Uterus (tissue), 3 donors: ENCODE measurements at regions not wholly inside any gene's neighbourhood (a gene's known extent, or its start where the extent isn't known, plus 50 kb on each side); places are given as distances from the start of the nearest gene placed in this dataset.
"Not testable (repeated sequence)": the region's sequence is repeated elsewhere in the genome, so short reads cannot be mapped to it uniquely, and the experiment has no call there.

Source experiments
- DNase-seq, 2 donors: peaks; one replicate each; pipeline ENCODE4 v3.0.0-alpha.2; 2019 to 2020
- H3K27ac ChIP-seq, 2 donors: fragments of 200-600 bp; sonication (generic); 1 replicate in 1 of 2; 2 replicates in 1 of 2; pipeline ENCODE4 v1.5.1; 2016 to 2018
- H3K27me3 ChIP-seq, 2 donors: fragments of 200-600 bp; sonication (generic); one replicate each; pipeline ENCODE4 v1.5.1; 2018 to 2019; ENCODE audit warnings: control low read depth in 1 of 2
- H3K36me3 ChIP-seq, 2 donors: fragments of 200-600 bp; sonication (generic); one replicate each; pipeline ENCODE4 v1.5.1; 2019; ENCODE audit warnings: control low read depth in 1 of 2
- H3K4me1 ChIP-seq, 2 donors: fragments of 200-600 bp; sonication (generic); one replicate each; pipeline ENCODE4 v1.5.1; 2018 to 2019; ENCODE audit warnings: control low read depth in 1 of 2
- H3K4me3 ChIP-seq, 2 donors: fragments of 200-600 bp; sonication (generic); 1 replicate in 1 of 2; 2 replicates in 1 of 2; pipeline ENCODE4 v1.5.1; 2018 to 2019; ENCODE audit warnings: mild to moderate bottlenecking in 1 of 2
- H3K9me3 ChIP-seq, 2 donors: fragments of 200-600 bp; sonication (generic); one replicate each; pipeline ENCODE4 v1.5.1; 2019; ENCODE audit warnings: control low read depth in 1 of 2
- CTCF ChIP-seq, 4 experiments: fragments of 200-600 bp in 2 of 4; fragments of 450-650 bp in 2 of 4; sonication (generic) in 2 of 4; IDR thresholded peaks; one replicate each; pipeline ENCODE4 v1.5.1; 2016 to 2019; ENCODE audit warnings: antibody characterized with exemption in 4 of 4, mild to moderate bottlenecking in 2 of 4, moderate library complexity in 1 of 4
- POLR2A ChIP-seq, 2 donors: fragments of 450-650 bp; IDR thresholded peaks; one replicate each; pipeline ENCODE4 v1.6.1; 2016; ENCODE audit warnings: antibody characterized with exemption in 2 of 2, mild to moderate bottlenecking in 1 of 2, moderate library complexity in 1 of 2
- intact Hi-C: fragments of 100-400 bp; cut with DNase I; formaldehyde crosslinking; loops from one replicate; pipeline ENCODE4 v1.15.1; 2023; ENCODE audit warnings: low total_unique reads
- donor health status: DM: yes; HTN: yes; CAD: no.

- H3K4me1 ChIP-seq, result no peaks in the 10 kb centered on the region
- TF ChIP-seq POLR2A (IDR thresholded peaks at IDR 0.05), result no peak
- TF ChIP-seq CTCF (IDR thresholded peaks at IDR 0.05), result no peak
- H3K27ac ChIP-seq, result no peak overlapping the region
- H3K36me3 ChIP-seq, result no peaks in the 10 kb centered on the region
- intact Hi-C loops, result no loop called here
- no peaks in the 10 kb centered on the region for H3K27me3 ChIP-seq
- no peaks in the 10 kb centered on the region for H3K9me3 ChIP-seq
- H3K4me3 ChIP-seq, result no peak overlapping the region
- no peak for DNase-seq
Measured at GRCh38 chr2:166700079-166700478, 188.2 kb upstream of the XIRP2 start.

GRCh38 chr2:166695154-166695553 is 193.1 kb upstream of the XIRP2 start:
- Histone ChIP-seq H3K4me3 (no peak overlapping the region), H3K27ac (no peak overlapping the region), H3K9me3 (no peaks in the 10 kb centered on the region), H3K27me3 (no peaks in the 10 kb centered on the region), H3K4me1 (no peaks in the 10 kb centered on the region), H3K36me3 (no peaks in the 10 kb centered on the region)
- intact Hi-C loops, result no loop called here
- TF ChIP-seq CTCF (IDR thresholded peaks at IDR 0.05) (no peak), POLR2A (IDR thresholded peaks at IDR 0.05) (no peak)
- DNase-seq, result no peak

GRCh38 chr2:166686057-166686456 is 192.0 kb upstream of the SCN7A start:
- H3K9me3 ChIP-seq, H3K36me3 ChIP-seq, H3K4me3 ChIP-seq, H3K27ac ChIP-seq, DNase-seq, intact Hi-C loops, H3K27me3 ChIP-seq, H3K4me1 ChIP-seq: not testable (repeated sequence)

- H3K4me1 ChIP-seq, result no peaks in the 10 kb centered on the region
- no peaks in the 10 kb centered on the region for H3K27me3 ChIP-seq
- H3K4me3 ChIP-seq, result no peak overlapping the region
- no peaks in the 10 kb centered on the region for H3K36me3 ChIP-seq
- H3K27ac ChIP-seq, result no peak overlapping the region
- no peaks in the 10 kb centered on the region for H3K9me3 ChIP-seq
- DNase-seq, result no peak
- intact Hi-C loops, result no loop called here
- TF ChIP-seq CTCF (IDR thresholded peaks at IDR 0.05), result no peak
- TF ChIP-seq POLR2A (IDR thresholded peaks at IDR 0.05), result no peak
Measured at GRCh38 chr2:166677996-166678395, 183.9 kb upstream of the SCN7A start.

- DNase-seq, result no peak
- no peak overlapping the region for H3K27ac ChIP-seq
- H3K36me3 ChIP-seq, result no peaks in the 10 kb centered on the region
- intact Hi-C loops, result no loop called here
- no peak overlapping the region for H3K4me3 ChIP-seq
- no peaks in the 10 kb centered on the region for H3K4me1 ChIP-seq
- no peak for TF ChIP-seq POLR2A (IDR thresholded peaks at IDR 0.05)
- TF ChIP-seq CTCF (IDR thresholded peaks at IDR 0.05), result no peak
- H3K9me3 ChIP-seq, result no peaks in the 10 kb centered on the region
- no peaks in the 10 kb centered on the region for H3K27me3 ChIP-seq
Measured at GRCh38 chr2:166676716-166677115, 182.7 kb upstream of the SCN7A start.

GRCh38 chr2:166675553-166675952 is 181.5 kb upstream of the SCN7A start:
- no peak for DNase-seq
- Histone ChIP-seq H3K4me1 (no peaks in the 10 kb centered on the region), H3K36me3 (no peaks in the 10 kb centered on the region), H3K27ac (no peak overlapping the region), H3K27me3 (no peaks in the 10 kb centered on the region), H3K4me3 (no peak overlapping the region), H3K9me3 (no peaks in the 10 kb centered on the region)
- TF ChIP-seq CTCF (IDR thresholded peaks at IDR 0.05), result no peak
- TF ChIP-seq POLR2A (IDR thresholded peaks at IDR 0.05), result no peak
- intact Hi-C loops, result no loop called here
